RWPE1 (cell line): ENCODE measurements at regions not wholly inside any gene's neighbourhood (a gene's known extent, or its start where the extent isn't known, plus 50 kb on each side); places are given as distances from the start of the nearest gene placed in this dataset.

Experiments
- CTCF ChIA-PET: fragments of 350-600 bp; sonication (Branson Sonifier 250); formaldehyde crosslinking; extraction: SDS; loops from one replicate; lab custom pipeline; 2021; lab: Yijun Ruan, JAX
- POLR2A ChIA-PET: fragments of 400-600 bp; formaldehyde crosslinking; extraction: SDS; loops from one replicate; lab custom pipeline; 2020; ENCODE audit warnings: antibody characterized with exemption; ENCODE audit not compliant: low non-redundant PET; lab: Yijun Ruan, JAX
- DNase-seq: peaks from one replicate; pipeline ENCODE4 v3.0.0; 2012; ENCODE audit warnings: low spot score
- H3K27ac ChIP-seq: fragments of 450-650 bp; 2 replicates; pipeline ENCODE4 v1.5.1; 2017
- CTCF ChIP-seq: fragments of 450-650 bp; conservative IDR thresholded peaks from 2 replicates; pipeline ENCODE4 v1.5.1; 2017; ENCODE audit warnings: low read depth, mild to moderate bottlenecking

GRCh38 chr6:102981490-102982015 is 1588.0 kb downstream of the GRIK2 start:
- no peak for DNase-seq
- no peak for TF ChIP-seq CTCF
- POLR2A ChIA-PET = no interaction called here
- no peak overlapping the region for H3K27ac ChIP-seq
- CTCF ChIA-PET = no interaction called here

DNA sequence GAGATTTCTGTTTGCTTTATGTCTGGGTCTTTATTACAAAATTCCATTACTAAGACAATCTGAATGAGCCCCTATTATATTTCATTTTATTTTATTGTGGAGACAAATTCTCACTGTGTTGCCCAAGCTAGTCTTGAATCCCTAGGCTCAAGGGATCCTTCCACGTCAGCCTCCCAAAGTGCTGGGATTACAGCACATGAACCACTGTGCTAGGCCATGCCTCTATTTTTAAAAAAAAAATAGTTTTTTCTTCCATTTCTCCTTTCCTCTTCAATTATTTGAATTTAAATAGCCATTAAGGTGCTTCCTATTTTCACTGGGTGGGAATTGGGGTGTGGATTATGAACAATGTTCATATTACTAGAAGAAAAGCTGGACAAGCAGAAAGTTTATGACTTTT is 1587.4 kb downstream of the GRIK2 start:
- no peak for TF ChIP-seq CTCF
- CTCF ChIA-PET = no interaction called here
- H3K27ac ChIP-seq = no peak overlapping the region
- POLR2A ChIA-PET = no interaction called here
- no peak for DNase-seq

DNA sequence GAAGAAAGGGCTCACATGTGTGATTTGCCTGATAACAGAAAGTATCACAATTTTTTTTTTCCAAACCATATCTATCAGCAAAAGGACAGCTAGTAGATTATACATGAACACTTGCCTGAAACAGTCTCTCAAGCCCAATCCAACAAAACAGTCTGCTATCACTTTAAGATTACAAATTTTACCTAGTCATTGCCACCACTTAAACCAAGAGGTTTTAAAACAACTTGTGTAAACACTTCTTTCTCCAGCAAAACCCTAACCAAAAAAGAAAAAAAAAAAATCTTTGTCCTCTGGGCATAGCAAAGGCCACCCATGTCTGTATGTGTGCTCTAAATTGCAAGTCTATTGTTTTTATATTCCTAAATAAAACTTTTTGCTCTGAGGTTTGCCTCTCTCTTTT is 1568.4 kb downstream of the GRIK2 start:
- no peak for DNase-seq
- POLR2A ChIA-PET = no interaction called here
- no peak overlapping the region for H3K27ac ChIP-seq
- CTCF ChIA-PET = no interaction called here
- TF ChIP-seq CTCF = no peak

DNA sequence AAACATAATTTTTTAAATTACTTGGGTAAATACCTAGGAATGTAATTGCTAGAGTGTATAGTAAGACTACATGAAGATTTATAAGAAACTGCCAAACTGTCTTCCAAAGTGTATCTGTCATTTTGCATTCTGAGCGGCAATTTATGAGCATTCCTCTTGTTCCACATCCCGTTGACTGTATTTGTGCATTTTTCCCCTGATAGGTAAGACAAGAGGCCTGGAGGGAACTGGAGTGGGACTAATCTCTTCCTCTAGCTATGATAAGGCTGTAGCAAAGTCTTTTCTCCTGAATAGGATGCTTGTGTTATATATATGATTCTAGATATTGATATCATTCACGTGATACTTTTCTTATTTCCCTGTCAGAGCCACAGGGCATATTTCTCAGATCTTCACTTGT is 1557.5 kb downstream of the GRIK2 start:
- POLR2A ChIA-PET = no interaction called here
- no peak for DNase-seq
- H3K27ac ChIP-seq = no peak overlapping the region
- CTCF ChIA-PET = no interaction called here
- TF ChIP-seq CTCF = no peak

GRCh38 chr6:102944475-102944874 is 1551.0 kb downstream of the GRIK2 start:
- DNase-seq = no peak
- no peak for TF ChIP-seq CTCF
- ChIA-PET POLR2A (no interaction called here), CTCF (no interaction called here)
- no peak overlapping the region for H3K27ac ChIP-seq

- no peak for DNase-seq
- ChIA-PET POLR2A (no interaction called here), CTCF (no interaction called here)
- no peak for TF ChIP-seq CTCF
- no peak overlapping the region for H3K27ac ChIP-seq
Observed at GRCh38 chr6:102942206-102942605, 1548.7 kb downstream of the GRIK2 start.
